HG03520 (cell line): ENCODE measurements at regions not wholly inside any gene's neighbourhood (a gene's known extent, or its start where the extent isn't known, plus 50 kb on each side); places are given as distances from the start of the nearest gene placed in this dataset.

Source experiments
- ATAC-seq: cut with Tn5 transposase; IDR thresholded peaks from one replicate; pipeline ENCODE4 v1.9.1; 2021; ENCODE audit warnings: mild to moderate bottlenecking, moderate library complexity; ENCODE audit not compliant: unreplicated experiment

- no peak for ATAC-seq
Observed at GRCh38 chr4:34566091-34566490, 1678.2 kb downstream of the ARAP2 start.

- no peak for ATAC-seq
Observed at GRCh38 chr4:34572026-34572425, 1672.3 kb downstream of the ARAP2 start.

GRCh38 chr4:34615315-34615714, 1629.0 kb downstream of the ARAP2 start:
- no peak for ATAC-seq

- no peak for ATAC-seq
Observed at GRCh38 chr4:34619531-34620162, 1624.7 kb downstream of the ARAP2 start.

- ATAC-seq: no peak
Observed at GRCh38 chr4:34628471-34628870, 1615.8 kb downstream of the ARAP2 start.

GRCh38 chr4:34629451-34629850, 1614.9 kb downstream of the ARAP2 start:
- ATAC-seq: no peak

- ATAC-seq: no peak
Observed at GRCh38 chr4:34633241-34633640, 1611.1 kb downstream of the ARAP2 start.

- ATAC-seq: no peak
Observed at GRCh38 chr4:34636623-34637022, 1607.7 kb downstream of the ARAP2 start.

GRCh38 chr4:34643476-34643875, 1600.8 kb downstream of the ARAP2 start:
- ATAC-seq: no peak

GRCh38 chr4:34644579-34645115, 1599.7 kb downstream of the ARAP2 start:
- ATAC-seq: no peak

GRCh38 chr4:34649716-34650115, 1594.6 kb downstream of the ARAP2 start:
- no peak for ATAC-seq

GRCh38 chr4:34664051-34664450, 1580.3 kb downstream of the ARAP2 start:
- ATAC-seq: no peak

GRCh38 chr4:34676400-34676799, 1567.9 kb downstream of the ARAP2 start:
- no peak for ATAC-seq

- no peak for ATAC-seq
Observed at GRCh38 chr4:34678431-34678830, 1565.9 kb downstream of the ARAP2 start.

- ATAC-seq: no peak
Observed at GRCh38 chr4:34679228-34679627, 1565.1 kb downstream of the ARAP2 start.

GRCh38 chr4:34709564-34709963, 1534.8 kb downstream of the ARAP2 start:
- no peak for ATAC-seq

GRCh38 chr4:34718576-34719245, 1525.6 kb downstream of the ARAP2 start:
- no peak for ATAC-seq

GRCh38 chr4:34720571-34720970, 1523.7 kb downstream of the ARAP2 start:
- no peak for ATAC-seq

GRCh38 chr4:34721835-34722234, 1522.5 kb downstream of the ARAP2 start:
- no peak for ATAC-seq

- no peak for ATAC-seq
Observed at GRCh38 chr4:34723605-34724004, 1520.7 kb downstream of the ARAP2 start.

- ATAC-seq: no peak
Observed at GRCh38 chr4:34724491-34724890, 1519.8 kb downstream of the ARAP2 start.

- ATAC-seq: no peak
Observed at GRCh38 chr4:34731070-34731469, 1513.2 kb downstream of the ARAP2 start.
